ENCODE measurements at regions not wholly inside any gene's neighbourhood (a gene's known extent, or its start where the extent isn't known, plus 50 kb on each side); places are given as distances from the start of the nearest gene placed in this dataset.

DNA sequence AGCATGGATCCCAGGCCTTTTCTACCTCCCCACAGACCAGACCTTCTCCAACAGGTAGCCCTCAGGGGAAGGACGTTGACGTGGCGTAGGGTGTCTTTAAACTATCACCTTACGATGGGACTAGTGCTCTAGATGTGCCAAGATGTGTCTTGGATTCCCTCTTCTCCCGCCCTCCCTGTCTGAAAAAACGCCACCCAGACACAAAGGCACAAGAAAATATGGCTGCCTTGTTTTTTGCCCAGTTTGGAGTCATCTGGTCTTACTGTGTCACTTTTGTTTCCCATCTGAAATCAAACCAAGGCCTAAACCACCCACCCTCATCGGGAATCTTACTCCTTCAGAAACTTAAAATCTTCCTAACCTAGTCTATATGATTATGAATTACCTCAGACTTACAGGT lies 235.4 kb downstream of the OR13H1 start:
- no peak for DNase-seq

DNA sequence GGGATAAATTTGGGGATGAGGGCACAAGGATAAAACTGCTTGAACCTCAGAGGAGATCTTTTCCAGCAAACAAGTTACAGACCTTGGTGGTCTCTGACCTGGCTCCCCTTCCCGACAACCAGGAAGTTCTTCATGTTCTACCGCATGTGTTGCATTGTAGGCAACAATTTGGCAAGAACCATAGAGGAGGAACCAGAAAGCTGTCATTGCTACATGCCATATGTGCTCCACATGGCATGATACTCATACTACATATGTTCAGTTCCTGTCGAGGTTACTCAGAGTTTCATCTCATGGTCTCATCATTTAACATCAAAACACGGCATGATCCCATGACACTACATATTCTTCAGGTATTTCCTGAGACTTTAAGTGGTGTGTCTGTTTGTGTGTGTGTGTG lies 235.9 kb downstream of the OR13H1 start:
- DNase-seq = no peak

DNA sequence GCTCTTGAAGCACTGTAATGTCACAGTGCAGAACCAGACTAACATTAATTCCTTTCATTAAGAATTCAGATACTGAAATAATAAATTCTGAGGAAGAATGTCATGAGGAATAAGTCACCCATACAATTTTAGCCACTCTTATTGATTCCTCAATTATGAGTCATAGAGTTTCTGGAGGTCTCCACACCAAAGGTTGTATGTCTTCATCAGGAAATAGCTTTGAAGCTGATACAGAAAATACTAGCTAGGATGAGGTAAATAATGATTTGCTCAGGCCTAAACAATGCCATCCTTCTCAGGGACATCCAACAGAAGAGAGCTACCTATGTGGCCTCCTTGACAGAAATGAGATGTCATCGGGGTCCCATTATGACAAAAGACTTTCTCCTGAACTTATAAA lies 238.8 kb downstream of the OR13H1 start:
- DNase-seq = no peak

DNA sequence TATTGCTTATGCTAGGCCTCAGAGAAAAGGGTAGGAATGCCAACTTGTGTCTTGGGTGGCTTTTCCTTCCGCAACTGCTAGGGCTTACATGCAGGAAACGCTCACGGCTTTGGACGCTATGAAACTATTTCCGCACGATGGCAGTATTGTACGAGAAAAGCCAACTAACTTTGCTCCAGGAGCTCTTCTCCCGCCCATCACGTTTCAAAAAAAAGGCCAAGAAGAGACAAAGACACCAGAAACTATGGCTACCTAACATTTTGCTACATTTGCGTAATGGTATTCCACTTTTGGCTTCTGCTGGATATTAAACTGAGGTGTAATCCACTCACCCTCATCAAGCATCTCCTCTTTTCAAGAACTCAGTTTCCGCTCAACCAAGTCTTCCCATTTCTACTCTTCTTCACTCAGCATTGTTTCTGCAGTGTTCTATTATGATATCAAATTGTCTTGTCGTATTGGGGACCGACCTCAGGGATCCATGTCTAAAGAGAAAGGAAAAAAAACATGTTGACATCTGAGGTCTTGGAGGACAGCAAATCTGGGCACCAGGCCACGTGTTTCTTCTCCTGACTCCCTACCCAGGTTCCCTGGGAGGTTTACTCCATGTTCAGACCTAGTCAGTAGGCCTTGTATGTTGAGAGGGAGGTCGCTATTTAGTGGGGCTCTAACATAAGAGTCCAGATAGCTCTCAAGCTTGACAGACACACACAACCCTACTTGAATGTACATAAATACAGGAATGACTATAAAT lies 239.4 kb upstream of the STK26 start:
- DNase-seq = peak; percentile 33

DNA sequence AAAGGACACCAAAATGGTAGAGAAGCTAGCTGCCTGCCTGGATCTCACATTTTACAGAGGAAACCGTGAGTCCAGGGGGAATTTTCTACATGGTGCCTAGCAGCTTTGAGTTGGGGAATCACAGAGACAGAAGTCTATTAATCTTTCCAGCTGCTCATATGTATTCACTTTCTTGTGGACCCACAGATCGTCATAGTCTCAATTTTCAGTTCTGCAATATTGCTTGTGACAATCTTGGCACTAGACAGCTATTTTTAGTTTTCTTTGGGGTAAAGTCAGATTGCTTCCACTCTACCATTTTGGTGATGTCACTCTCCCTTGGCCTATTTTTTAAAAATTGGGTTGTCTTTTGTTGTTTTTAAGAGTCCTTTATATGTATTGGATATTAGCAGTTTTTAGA lies 233.4 kb upstream of the STK26 start:
- DNase-seq = no peak

DNA sequence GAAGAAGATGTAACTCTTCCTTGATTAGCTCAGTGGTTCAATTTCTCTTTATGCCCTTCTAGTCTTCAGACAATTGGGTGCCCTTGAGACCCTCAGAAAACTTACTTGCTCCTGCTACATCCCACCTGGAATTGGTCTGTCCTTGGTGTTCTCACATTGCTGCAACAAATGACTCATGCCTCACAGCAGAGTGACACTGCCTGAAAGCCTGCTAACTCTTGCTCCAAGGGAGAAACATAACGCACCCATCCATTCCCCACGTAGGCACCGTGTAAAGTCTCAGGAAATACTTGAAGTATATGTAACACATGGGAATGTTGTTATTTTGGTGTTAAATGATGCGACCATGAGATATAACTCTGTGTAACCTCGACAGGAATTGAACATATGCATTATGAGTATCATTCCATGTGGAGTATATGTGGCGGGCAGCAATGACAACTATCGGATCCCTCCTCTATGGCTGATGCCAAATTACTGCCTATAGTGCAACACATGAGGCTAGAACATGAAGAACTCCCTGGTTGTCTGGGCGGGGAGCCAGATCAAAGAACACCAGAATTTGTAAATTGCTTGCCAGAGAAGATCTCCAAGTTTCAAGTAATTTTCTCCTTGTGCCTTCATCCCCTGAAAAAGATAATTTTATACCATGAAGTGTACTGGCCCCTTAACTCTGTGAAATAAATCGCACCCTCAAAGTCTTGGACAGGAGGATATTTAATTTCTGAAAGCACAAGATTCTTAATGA lies 231.3 kb upstream of the STK26 start:
- no peak for DNase-seq

DNA sequence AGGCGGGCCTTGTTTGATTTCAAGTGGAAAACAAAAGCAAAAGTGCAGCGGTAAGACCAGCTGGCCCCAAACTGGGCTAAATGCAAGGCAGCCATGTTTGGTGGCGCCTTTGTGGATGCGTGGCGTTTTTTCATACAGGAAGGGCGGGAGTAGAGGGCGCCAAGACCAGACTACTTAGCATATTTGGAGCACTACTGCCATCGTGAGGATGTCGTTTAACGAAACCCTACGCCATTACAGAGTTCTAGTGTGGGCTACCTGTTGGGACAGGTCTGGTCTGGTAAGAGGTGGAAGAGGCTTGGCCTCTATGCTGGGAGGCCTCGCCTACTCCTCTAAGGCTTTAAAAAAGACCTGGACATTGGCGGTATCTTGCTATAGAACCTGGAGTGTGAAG lies 230.7 kb upstream of the STK26 start:
- DNase-seq = peak; percentile 74

DNA sequence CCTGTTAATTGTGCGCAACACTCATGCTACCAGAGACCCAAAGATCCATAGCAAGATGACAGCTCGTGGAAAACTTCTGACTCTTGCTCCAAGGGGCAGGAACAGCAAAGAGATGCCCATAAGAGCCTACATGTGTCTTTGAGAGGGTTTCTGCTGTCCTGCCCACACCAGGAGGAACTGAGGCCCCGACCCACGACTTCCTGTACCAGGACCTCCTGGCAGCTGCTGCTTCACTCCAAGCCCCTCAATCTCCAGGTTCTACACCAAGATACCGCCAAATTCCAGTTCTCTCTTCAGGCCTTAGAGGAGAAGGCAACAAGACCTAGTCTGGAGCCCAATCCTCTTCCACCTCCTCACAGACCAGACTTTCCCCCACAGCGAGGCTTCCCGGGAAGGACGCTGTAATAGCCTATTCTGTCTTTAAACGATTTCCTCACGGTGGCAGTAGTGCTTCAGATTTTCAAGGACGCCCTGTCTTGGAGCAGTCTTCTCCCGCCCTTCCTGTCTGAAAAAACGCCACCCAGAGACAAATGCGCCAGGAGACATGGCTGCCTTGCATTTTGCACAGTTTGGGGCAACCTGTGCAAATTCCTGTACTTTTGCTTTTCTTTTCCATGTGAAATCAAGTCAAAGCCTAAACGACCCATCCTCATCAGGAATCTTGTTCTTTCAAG lies 230.2 kb upstream of the STK26 start:
- peak; percentile 57 for DNase-seq

DNA sequence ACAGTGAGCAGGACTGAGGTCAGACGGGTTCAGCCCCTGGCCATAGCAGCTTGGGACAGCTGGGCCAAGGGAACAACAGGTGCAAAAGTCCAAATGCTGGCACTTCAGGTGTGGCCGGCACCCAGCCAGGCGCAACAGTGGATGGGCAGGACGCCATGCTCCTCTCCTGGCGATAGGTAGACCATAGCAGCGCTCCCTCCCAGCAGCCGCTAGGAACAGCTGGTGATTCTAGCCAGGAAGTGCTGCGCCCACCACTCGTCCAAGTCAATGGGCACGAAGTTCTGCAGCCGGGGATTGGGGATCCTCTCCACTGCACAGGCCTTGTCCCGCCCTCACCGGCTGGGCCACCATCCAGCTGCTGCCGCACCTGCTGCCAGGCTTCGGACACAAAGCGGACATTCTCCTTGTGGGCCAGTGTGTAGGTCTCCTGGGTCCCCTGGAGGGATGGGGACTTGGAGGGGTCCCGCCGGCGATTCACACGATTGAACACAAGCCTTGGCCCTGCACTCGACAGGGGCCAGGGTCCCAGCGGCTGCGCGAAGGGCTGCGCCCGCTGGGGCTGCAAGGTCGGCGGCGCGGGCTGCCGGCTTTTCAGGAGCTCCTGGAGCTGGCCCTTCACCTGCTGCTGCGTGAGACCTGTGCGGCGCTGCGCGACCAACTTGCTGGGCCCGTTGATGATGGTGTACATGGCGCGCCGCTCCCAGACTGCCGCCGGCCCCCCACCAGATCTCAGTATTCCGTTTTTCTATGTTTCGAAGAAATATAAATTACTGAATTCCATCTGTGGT lies 227.5 kb upstream of the STK26 start:
- no peak for DNase-seq

DNA sequence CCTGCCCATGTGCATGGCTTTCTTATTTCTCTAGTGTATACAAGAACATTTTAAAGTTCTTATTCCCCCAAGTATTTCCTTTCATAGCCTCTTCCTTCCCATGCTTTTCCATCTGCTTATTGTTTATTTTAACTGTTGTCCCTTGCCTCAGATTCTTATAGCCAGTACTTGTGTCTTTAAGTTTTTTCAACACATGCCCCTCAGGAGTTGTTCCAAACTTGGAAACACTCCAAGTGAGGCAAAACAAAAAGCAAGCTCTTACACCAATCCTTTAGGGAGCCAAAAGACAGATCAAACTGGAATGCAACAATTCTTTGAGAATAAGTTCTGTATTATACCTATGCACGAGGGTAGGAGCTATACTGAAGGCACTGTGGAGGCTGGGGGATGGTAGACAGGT lies 222.0 kb upstream of the STK26 start:
- DNase-seq = no peak

DNA sequence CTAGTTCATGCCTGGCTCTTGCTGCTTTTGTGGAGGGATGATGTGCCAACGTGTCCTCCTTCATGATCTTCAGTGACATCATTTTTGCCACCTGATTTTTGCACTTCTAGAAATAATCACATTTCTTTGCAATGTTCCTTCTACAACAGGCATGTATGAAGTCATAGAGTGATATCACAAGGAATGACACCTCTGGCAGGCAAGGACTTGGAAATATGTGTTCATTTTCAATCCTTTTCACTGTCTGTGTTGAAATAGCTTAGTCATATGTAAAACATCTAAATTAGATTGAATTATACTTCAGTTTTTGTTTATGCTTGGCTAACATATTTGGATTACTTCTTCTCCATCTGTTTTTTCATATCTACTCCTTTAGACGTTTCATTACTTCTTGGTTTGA lies 221.2 kb upstream of the STK26 start:
- DNase-seq = no peak

DNA sequence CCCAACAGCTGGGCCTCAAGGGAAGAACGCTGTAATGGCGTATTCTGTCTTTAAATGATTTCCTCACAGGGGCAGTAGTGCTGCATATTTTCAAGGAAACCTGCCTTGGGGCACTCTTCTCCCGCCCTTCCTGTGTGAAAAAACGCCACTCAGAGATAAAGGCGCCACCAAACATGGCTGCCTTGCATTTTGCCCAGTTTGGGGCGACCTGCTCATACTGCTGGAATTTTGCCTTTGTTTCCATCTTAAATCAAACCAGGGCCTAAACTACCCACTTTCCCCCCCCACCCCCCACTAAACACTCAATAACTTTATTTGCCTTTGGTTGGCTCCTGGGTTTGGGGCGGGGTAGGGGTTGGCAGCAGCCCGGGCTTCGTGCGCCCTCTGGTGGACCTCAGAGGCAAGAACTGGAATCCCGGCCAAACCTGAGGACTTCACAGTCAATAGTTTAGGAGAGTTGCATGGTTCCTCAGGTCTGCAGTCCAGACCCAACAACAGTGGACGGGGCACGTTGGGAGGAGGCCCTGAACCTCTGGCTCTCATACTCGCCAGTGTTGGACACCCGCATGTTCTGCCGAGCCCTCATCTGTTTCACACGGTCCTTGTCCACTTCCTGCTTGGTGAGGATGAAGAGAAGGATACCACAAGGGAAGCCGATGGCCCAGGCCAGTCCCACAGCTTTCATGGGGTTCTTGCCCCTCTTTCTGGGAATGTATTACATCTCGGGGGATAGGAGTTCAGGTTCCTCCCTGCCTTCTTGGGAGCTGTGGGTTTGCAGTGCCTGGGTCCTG lies 220.1 kb upstream of the STK26 start:
- peak; percentile 66 for DNase-seq

DNA sequence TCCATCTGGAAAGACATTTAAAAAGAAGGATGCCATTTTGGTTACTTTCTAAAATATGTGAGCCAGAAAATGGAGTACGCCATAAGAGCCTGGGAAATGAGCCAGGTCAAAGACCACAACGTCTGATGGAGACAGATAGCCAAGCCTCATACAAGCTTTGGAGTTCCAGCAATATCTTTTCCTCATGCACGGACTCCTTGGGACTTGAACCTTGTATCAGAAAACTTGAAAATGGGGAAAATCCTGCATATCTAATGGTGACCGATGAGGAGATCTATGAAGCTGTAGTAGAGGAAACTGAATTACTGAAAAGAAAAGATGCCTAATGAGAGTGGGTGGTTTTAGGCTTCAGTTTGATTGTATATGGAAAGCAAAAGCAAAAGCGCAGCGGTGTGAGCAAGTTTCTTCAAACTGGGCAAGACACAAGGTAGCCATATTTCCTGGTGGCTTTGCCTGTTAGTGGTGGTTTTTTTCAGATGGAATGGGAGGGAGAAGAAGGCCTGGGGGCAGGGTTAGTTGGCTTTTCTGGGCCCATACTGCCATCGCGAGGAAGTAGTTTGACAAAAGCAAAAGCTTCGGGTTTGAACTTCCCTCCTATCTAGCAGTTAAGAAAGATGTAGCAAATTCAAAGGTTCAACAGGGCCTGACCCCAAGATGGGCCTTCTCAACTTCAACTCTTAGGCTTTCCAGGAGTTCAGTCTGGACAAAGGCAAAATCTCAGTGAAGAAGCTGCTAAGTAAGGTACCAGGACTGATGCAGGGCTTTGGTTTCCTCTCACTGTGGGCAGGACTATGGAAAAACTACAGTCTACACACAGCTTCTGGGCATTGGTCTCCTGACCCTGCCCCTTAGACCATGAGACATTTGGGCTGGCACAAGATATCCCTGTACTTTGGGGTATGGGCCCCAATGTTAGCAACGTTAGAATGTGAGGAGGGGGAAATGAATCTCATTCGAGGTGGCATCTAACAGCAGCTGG lies 210.0 kb upstream of the STK26 start:
- DNase-seq = peak; percentile 62

DNA sequence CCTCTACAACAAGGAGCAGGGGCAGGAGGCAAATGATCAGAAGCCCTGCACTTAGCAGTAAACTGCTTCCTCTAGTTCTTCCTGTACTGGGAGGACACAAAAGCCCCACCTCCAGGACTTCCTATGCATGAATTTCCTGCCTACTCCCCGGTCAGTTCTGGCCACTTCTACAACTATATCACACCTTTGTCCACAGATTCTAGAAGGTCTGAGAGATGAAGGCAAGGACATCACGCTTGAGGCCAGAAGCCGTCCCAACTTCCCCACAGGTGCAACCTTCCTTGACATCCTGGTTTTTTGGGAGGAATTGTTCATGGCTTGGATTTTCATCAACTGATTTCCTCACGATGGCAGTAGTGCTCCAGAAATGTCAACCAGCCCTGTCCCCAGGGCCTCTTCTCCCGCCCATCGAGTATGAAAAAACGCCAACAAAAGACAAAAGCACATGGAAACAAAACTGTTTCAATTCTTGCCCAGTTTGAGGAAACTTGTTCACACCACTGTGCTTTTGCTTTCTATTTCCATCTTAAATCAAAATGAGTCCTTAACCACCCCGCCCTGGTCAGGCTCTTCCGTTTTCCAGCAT lies 206.5 kb upstream of the STK26 start:
- peak; percentile 63 for DNase-seq

DNA sequence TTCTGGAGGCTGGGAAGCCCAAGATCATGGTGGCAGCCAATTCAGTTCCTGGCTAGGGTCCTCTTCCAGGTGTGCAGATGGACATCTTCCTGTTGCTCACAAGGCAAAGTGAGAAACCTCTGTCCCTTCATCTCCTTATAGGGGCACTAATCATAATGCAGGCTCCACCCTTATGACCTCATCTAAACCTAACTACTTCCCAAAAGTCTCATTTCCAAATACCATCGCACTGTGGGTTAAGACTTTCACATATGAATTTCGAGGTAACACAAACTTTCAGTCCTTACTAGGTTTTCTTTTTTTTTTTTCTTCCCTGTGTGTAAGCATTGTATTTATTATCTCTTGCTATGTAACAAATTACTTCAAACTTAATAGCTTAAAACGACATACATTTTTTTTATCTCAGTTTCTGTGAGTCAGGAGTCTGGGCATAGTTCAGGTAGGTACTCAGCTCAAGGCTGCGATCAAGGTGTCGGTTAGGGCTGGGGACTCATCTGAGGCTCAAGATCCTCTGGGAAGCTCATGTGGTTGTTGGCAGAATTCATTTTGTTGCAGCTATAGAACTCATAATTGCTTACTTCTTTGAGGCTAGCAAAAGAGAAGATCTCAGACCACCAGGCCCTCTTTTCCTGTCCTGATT lies 204.7 kb upstream of the STK26 start:
- no peak for DNase-seq

DNA sequence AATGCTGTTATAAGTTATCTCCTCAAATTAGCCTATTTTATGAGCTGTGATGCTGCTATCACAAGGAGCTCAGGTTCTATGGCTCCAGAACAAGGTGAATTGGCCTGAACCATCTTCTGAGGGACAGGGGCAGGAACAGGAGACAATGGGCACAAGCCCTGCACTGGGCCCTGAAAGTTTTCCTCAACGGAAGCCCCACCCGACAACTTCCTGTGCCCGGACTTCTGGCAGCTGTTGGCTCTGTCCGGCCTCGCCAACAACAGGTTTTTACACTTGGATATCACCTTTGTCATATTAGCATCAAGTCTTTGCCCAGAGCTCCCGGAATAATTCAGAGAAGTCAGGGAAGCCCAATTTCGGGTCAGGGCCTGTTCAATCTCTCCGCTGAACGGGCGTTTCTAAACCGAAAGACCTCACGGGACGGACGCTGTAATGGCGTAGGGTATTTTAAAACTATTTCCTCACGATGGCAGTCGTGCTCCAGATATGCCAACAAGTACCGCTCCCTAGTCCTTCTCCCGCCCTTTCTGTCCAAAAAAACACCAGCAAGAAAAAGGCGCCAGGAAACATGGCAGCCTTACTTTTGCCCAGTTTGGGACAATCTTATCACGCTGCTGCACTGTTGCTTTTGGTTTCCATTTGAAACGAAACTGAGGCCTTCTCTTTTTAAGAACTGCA lies 201.0 kb upstream of the STK26 start:
- no peak for DNase-seq

DNA sequence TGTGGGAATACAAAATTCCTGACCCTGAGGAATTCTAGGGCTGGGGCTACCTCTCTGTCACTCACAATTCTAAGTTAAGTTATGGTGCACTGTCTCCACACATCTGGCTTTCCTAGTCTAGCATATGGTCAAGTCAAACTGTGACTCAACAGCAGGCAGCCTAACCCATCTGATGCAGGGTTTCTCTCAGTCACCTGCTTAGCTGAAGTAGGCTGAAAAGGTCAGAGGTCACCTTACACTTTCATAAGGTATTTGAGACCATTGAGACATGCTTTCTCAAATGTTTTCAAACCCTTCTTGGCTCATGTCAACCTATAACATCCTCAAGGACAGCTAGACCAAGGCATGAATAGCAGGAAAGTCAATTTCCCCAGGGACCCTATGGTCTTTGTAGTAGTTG lies 196.5 kb upstream of the STK26 start:
- DNase-seq = no peak

DNA sequence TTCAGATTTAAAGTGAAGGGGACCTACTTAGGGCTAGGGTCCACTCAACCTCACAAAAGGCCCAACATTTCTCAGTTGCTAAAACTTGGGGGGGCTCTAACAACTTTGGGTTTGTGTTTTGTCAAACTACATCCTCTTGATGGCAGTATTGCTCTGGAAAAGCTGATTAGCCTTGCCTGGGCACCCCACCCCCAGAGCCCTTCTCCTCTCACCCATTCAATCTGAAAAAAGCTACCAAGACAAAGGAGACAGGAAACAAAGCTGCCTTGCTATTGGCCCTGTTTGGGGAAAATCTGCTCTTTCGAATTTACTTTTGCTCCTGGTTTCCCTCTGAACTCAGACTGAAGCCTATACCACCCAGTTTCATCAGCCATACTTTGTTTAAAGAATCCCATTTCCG lies 195.2 kb upstream of the STK26 start:
- peak; percentile 54 for DNase-seq

DNA sequence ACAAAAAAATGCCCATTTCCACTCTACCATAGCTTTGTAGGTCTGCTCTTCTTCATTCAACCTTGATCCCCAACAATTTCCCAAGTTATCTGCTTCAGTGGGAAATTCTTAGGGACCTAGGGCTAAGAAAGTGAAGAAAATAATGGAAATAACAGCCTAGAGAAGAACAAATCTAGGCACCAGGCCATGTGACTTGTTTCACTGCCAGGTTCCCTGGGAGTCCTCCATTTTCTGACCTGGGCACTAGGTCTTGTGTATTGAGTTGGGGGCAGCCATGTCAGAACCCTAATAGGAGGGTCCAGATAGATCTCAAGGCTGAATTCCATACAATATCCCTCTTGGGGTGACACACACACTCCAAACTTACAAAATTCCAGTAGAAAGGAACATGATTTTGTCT lies 194.6 kb upstream of the STK26 start:
- peak; percentile 11 for DNase-seq

Data from NCI-H345 (cell line).